ENCODE measurements at regions not wholly inside any gene's neighbourhood (a gene's known extent, or its start where the extent isn't known, plus 50 kb on each side); places are given as distances from the start of the nearest gene placed in this dataset.
"Not testable (repeated sequence)": the region's sequence is repeated elsewhere in the genome, so short reads cannot be mapped to it uniquely, and the experiment has no call there.

GRCh38 chr7:68090256-68090655 is 1093.6 kb downstream of the TYW1 start:
- H3K79me1 ChIP-seq (ENCODE audit: low read depth, low read length); H4K20me1 ChIP-seq (replicated peaks in 1 of 2; ENCODE audit: control insufficient read depth in 1 of 2, insufficient read depth in 2 of 2, low read length in 2 of 2); H3K9me3 ChIP-seq (ENCODE audit: insufficient read depth in 2 of 2, low read depth in 1 of 2, low read length in 1 of 2); H3K4me3 ChIP-seq (ENCODE audit: extremely low read depth in 1 of 4, insufficient read depth in 2 of 4, low read depth in 3 of 4, low read length in 4 of 4); H4K8ac ChIP-seq (ENCODE audit: extremely low read depth, insufficient read depth, low read length); H2BK120ac ChIP-seq (replicated peaks; ENCODE audit: low read depth, low read length); H3K9ac ChIP-seq (replicated peaks in 1 of 4; ENCODE audit: extremely low read depth in 1 of 4, low read depth in 3 of 4, low read length in 3 of 4); H2BK15ac ChIP-seq (ENCODE audit: low read length); H3K4ac ChIP-seq (replicated peaks; ENCODE audit: insufficient read length, low read depth, low read length); H3K56ac ChIP-seq (replicated peaks; ENCODE audit: insufficient read length, low read depth, low read length); H3K18ac ChIP-seq (ENCODE audit: extremely low read depth, low read length); H3K36me3 ChIP-seq (ENCODE audit: control insufficient read depth in 2 of 4, insufficient read depth in 4 of 4, low read length in 3 of 4); POLR2A ChIA-PET (ENCODE audit: partially characterized antibody); H3K79me2 ChIP-seq (ENCODE audit: control insufficient read depth in 1 of 2, insufficient read depth in 2 of 2, low read length in 2 of 2); H2AFZ ChIP-seq (ENCODE audit: low read length); H2AK5ac ChIP-seq (ENCODE audit: low read depth, low read length); H2BK20ac ChIP-seq (ENCODE audit: low read length); H3K23me2 ChIP-seq (ENCODE audit: low read depth, low read length); H2BK5ac ChIP-seq (ENCODE audit: low read depth, low read length); CTCF ChIA-PET (ENCODE audit: partially characterized antibody); H3K27me3 ChIP-seq (replicated peaks in 1 of 4; ENCODE audit: control insufficient read depth in 3 of 4, extremely low read depth in 1 of 4, insufficient read depth in 3 of 4, low read length in 3 of 4); H3K23ac ChIP-seq (ENCODE audit: insufficient read length); H3K27ac ChIP-seq (ENCODE audit: low read depth, low read length); H2BK12ac ChIP-seq (ENCODE audit: low read depth, low read length); H4K91ac ChIP-seq (replicated peaks; ENCODE audit: insufficient read length, low read length); H3K4me2 ChIP-seq (ENCODE audit: insufficient read depth in 1 of 2, low read depth in 2 of 2, low read length in 2 of 2); DNase-seq (ENCODE audit: low read depth in 1 of 2, low spot score in 2 of 2); H3K14ac ChIP-seq (ENCODE audit: insufficient read length); H4K5ac ChIP-seq (ENCODE audit: insufficient read length, low read depth, low read length); FAIRE-seq; H3K4me1 ChIP-seq (replicated peaks in 1 of 4; ENCODE audit: control insufficient read depth in 3 of 4, insufficient read depth in 4 of 4, low read length in 3 of 4): not testable (repeated sequence)
- WGBS, 2 experiments (ENCODE audit: extremely low coverage in 1 of 2, insufficient coverage in 1 of 2, insufficient read length in 1 of 2, insufficient replicate concordance in 2 of 2, low coverage in 1 of 2, low lambda C conversion rate in 2 of 2, missing lambda C conversion rate in 1 of 2) = 94% methylated on average over 16 of the region's 19 CpGs; no CpG with 5 or more reads in 1 of the 2 experiments

All from H1 (cell line).